Astrocyte (in vitro differentiated cells and primary cell): ENCODE measurements at regions not wholly inside any gene's neighbourhood (a gene's known extent, or its start where the extent isn't known, plus 50 kb on each side); places are given as distances from the start of the nearest gene placed in this dataset.
A peak's percentile ranks its signal among the peaks of the same experiment; 100 is the strongest.

Source experiments
- DNase-seq: peaks from one replicate; pipeline ENCODE4 v3.0.0-alpha.2; 2010; ENCODE audit warnings: low read depth
- FAIRE-seq: peaks from 2 replicates; lab custom pipeline; 2011; peaks lifted over from hg19 to GRCh38; lab: Jason Lieb, UNC
- H2AFZ ChIP-seq: 2 replicates; pipeline ENCODE4 v1.6.0; 2012; ENCODE audit warnings: low read depth, low read length, inconsistent platforms
- H3K27ac ChIP-seq: 2 replicates; pipeline ENCODE4 v1.5.1; 2011; ENCODE audit warnings: low read depth, low read length, inconsistent platforms
- H3K27me3 ChIP-seq: 2 replicates; pipeline ENCODE4 v1.6.0; 2011; ENCODE audit warnings: low read length, inconsistent platforms; ENCODE audit not compliant: insufficient read depth
- H3K36me3 ChIP-seq: 2 replicates; pipeline ENCODE4 v1.5.1; 2011; ENCODE audit warnings: low read length, inconsistent platforms; ENCODE audit not compliant: insufficient read depth
- H3K4me1 ChIP-seq: 2 replicates; pipeline ENCODE4 v1.5.1; 2011; ENCODE audit warnings: low read length, inconsistent platforms; ENCODE audit not compliant: insufficient read depth
- H3K4me2 ChIP-seq: 2 replicates; pipeline ENCODE4 v1.6.0; 2012; ENCODE audit warnings: low read length, inconsistent platforms
- H3K4me3 ChIP-seq: 2 replicates; pipeline ENCODE4 v1.5.1; 2011; ENCODE audit warnings: low read depth, mild to moderate bottlenecking, low read length, inconsistent platforms; ENCODE audit not compliant: insufficient read depth
- H3K79me2 ChIP-seq: 2 replicates; pipeline ENCODE4 v1.6.0; 2012; ENCODE audit warnings: mild to moderate bottlenecking, low read length, inconsistent platforms; ENCODE audit not compliant: insufficient read depth
- H3K9ac ChIP-seq: 2 replicates; pipeline ENCODE4 v1.6.0; 2012; ENCODE audit warnings: mild to moderate bottlenecking, low read length, inconsistent platforms
- H3K9me3 ChIP-seq: 2 replicates; pipeline ENCODE4 v1.5.1; 2012; ENCODE audit warnings: low read depth, mild to moderate bottlenecking, low read length, inconsistent platforms; ENCODE audit not compliant: insufficient read depth
- H4K20me1 ChIP-seq: 2 replicates; pipeline ENCODE4 v1.6.0; 2012; ENCODE audit warnings: low read length, inconsistent platforms; ENCODE audit not compliant: insufficient read depth
- H3K27ac Mint-ChIP-seq: one replicate; pipeline ENCODE4 v1.8.0; 2021; ENCODE audit warnings: mild to moderate bottlenecking, mixed read lengths; ENCODE audit not compliant: unreplicated experiment
- H3K27me3 Mint-ChIP-seq: one replicate; pipeline ENCODE4 v1.8.0; 2021; ENCODE audit warnings: low read depth, mixed read lengths; ENCODE audit not compliant: unreplicated experiment
- H3K36me3 Mint-ChIP-seq: one replicate; pipeline ENCODE4 v1.8.0; 2021; ENCODE audit warnings: low read depth, mixed read lengths; ENCODE audit not compliant: unreplicated experiment
- H3K4me1 Mint-ChIP-seq: one replicate; pipeline ENCODE4 v1.8.0; 2021; ENCODE audit warnings: low read depth, mixed read lengths; ENCODE audit not compliant: unreplicated experiment
- H3K4me3 Mint-ChIP-seq: one replicate; pipeline ENCODE4 v1.8.0; 2021; ENCODE audit warnings: mild to moderate bottlenecking, moderate library complexity, mixed read lengths; ENCODE audit not compliant: unreplicated experiment
- H3K9me3 Mint-ChIP-seq: one replicate; pipeline ENCODE4 v1.8.0; 2021; ENCODE audit warnings: mild to moderate bottlenecking, mixed read lengths; ENCODE audit not compliant: unreplicated experiment
- CTCF ChIP-seq: IDR thresholded peaks from 2 replicates; pipeline ENCODE4 v1.5.1; 2011; ENCODE audit warnings: low read depth, mild to moderate bottlenecking, inconsistent platforms, low read length, moderate library complexity; ENCODE audit not compliant: insufficient read depth
- EZH2 ChIP-seq: IDR thresholded peaks from 2 replicates; pipeline ENCODE4 v1.6.1; 2012; ENCODE audit warnings: mild to moderate bottlenecking, low read length, inconsistent platforms; ENCODE audit not compliant: insufficient read depth

GRCh38 chr3:159667261-159667660, 321.4 kb upstream of the IL12A start:
- H3K27ac ChIP-seq, result no peak overlapping the region
- H3K36me3 Mint-ChIP-seq, result no peaks in the 10 kb centered on the region
- H3K27ac Mint-ChIP-seq, result no peak overlapping the region
- H3K9me3 Mint-ChIP-seq, result peaks cover 3% of the 10 kb centered on the region
- H3K4me3 ChIP-seq, result no peak overlapping the region
- peaks cover 2% of the 10 kb centered on the region for H3K27me3 Mint-ChIP-seq
- TF ChIP-seq CTCF, result no peak
- TF ChIP-seq EZH2, result no peak
- H3K4me1 Mint-ChIP-seq, result peaks cover 19% of the 10 kb centered on the region
- no peaks in the 10 kb centered on the region for H3K4me1 ChIP-seq
- no peaks in the 10 kb centered on the region for H4K20me1 ChIP-seq
- peak; percentile 20 for DNase-seq
- no peak overlapping the region for H3K4me2 ChIP-seq
- FAIRE-seq, result no peak
- no peak overlapping the region for H3K4me3 Mint-ChIP-seq
- H3K9ac ChIP-seq, result no peak overlapping the region
- no peaks in the 10 kb centered on the region for H3K27me3 ChIP-seq
- H3K36me3 ChIP-seq, result no peaks in the 10 kb centered on the region
- H3K79me2 ChIP-seq, result no peaks in the 10 kb centered on the region
- no peak overlapping the region for H2AFZ ChIP-seq
- H3K9me3 ChIP-seq, result no peaks in the 10 kb centered on the region

GRCh38 chr3:159668461-159668860, 320.2 kb upstream of the IL12A start:
- FAIRE-seq (no peak), DNase-seq (no peak)
- Histone ChIP-seq H3K9me3 (no peaks in the 10 kb centered on the region), H3K27ac (no peak overlapping the region), H4K20me1 (no peaks in the 10 kb centered on the region), H3K79me2 (no peaks in the 10 kb centered on the region), H3K36me3 (no peaks in the 10 kb centered on the region), H3K4me2 (no peak overlapping the region), H3K4me3 (no peak overlapping the region), H3K27me3 (no peaks in the 10 kb centered on the region), H3K4me1 (no peaks in the 10 kb centered on the region), H2AFZ (no peak overlapping the region), H3K9ac (no peak overlapping the region)
- Mint-ChIP-seq H3K27me3 (peaks cover 2% of the 10 kb centered on the region), H3K27ac (no peak overlapping the region), H3K4me1 (peaks cover 20% of the 10 kb centered on the region), H3K36me3 (no peaks in the 10 kb centered on the region), H3K4me3 (no peak overlapping the region), H3K9me3 (no peaks in the 10 kb centered on the region)
- TF ChIP-seq EZH2, result no peak
- no peak for TF ChIP-seq CTCF

GRCh38 chr3:159668990-159669476, 319.6 kb upstream of the IL12A start:
- Mint-ChIP-seq H3K36me3 (no peaks in the 10 kb centered on the region), H3K4me1 (peaks cover 20% of the 10 kb centered on the region), H3K27ac (peak overlapping the region; percentile 97), H3K27me3 (peaks cover 2% of the 10 kb centered on the region), H3K4me3 (no peak overlapping the region), H3K9me3 (no peaks in the 10 kb centered on the region)
- no peaks in the 10 kb centered on the region for H3K36me3 ChIP-seq
- no peaks in the 10 kb centered on the region for H3K4me1 ChIP-seq
- H3K9ac ChIP-seq, result no peak overlapping the region
- no peaks in the 10 kb centered on the region for H3K9me3 ChIP-seq
- no peaks in the 10 kb centered on the region for H4K20me1 ChIP-seq
- H3K27ac ChIP-seq, result no peak overlapping the region
- H3K4me2 ChIP-seq, result no peak overlapping the region
- FAIRE-seq, result no peak
- H2AFZ ChIP-seq, result peak overlapping the region; percentile 44
- no peaks in the 10 kb centered on the region for H3K27me3 ChIP-seq
- no peaks in the 10 kb centered on the region for H3K79me2 ChIP-seq
- no peak for TF ChIP-seq CTCF
- no peak for TF ChIP-seq EZH2
- no peak overlapping the region for H3K4me3 ChIP-seq
- peak; percentile 44 for DNase-seq
